HPDE6-E6E7 (cell line): ENCODE measurements at regions not wholly inside any gene's neighbourhood (a gene's known extent, or its start where the extent isn't known, plus 50 kb on each side); places are given as distances from the start of the nearest gene placed in this dataset.
"Not testable (repeated sequence)": the region's sequence is repeated elsewhere in the genome, so short reads cannot be mapped to it uniquely, and the experiment has no call there.

ENCODE experiments used
- DNase-seq: peaks from one replicate; pipeline ENCODE4 v3.0.0; 2011; ENCODE audit warnings: missing footprints; ENCODE audit errors: extremely low spot score

GRCh38 chr6:48417927-48418326 lies 306.9 kb upstream of the PTCHD4 start:
- DNase-seq = no peak

- DNase-seq = no peak
Measured at GRCh38 chr6:48412656-48413055, 301.7 kb upstream of the PTCHD4 start.

GRCh38 chr6:48404927-48405326 lies 293.9 kb upstream of the PTCHD4 start:
- DNase-seq = no peak

- DNase-seq = no peak
Measured at GRCh38 chr6:48403587-48403986, 292.6 kb upstream of the PTCHD4 start.

- no peak for DNase-seq
Measured at GRCh38 chr6:48401016-48401415, 290.0 kb upstream of the PTCHD4 start.

GRCh38 chr6:48397887-48398286 lies 286.9 kb upstream of the PTCHD4 start:
- no peak for DNase-seq

- no peak for DNase-seq
Measured at GRCh38 chr6:48389146-48390043, 278.4 kb upstream of the PTCHD4 start.

GRCh38 chr6:48388044-48388443 lies 277.0 kb upstream of the PTCHD4 start:
- DNase-seq = no peak

- no peak for DNase-seq
Measured at GRCh38 chr6:48378884-48379407, 267.9 kb upstream of the PTCHD4 start.

GRCh38 chr6:48377115-48377514 lies 266.1 kb upstream of the PTCHD4 start:
- no peak for DNase-seq

- DNase-seq = not testable (repeated sequence)
Measured at GRCh38 chr6:48371226-48371625, 260.2 kb upstream of the PTCHD4 start.

GRCh38 chr6:48369100-48369499 lies 258.1 kb upstream of the PTCHD4 start:
- DNase-seq = no peak

GRCh38 chr6:48325701-48326100 lies 214.7 kb upstream of the PTCHD4 start:
- DNase-seq = no peak

- no peak for DNase-seq
Measured at GRCh38 chr6:48318670-48319069, 207.7 kb upstream of the PTCHD4 start.

- no peak for DNase-seq
Measured at GRCh38 chr6:48315915-48316314, 204.9 kb upstream of the PTCHD4 start.

GRCh38 chr6:48315051-48315719 lies 204.2 kb upstream of the PTCHD4 start:
- DNase-seq = no peak

GRCh38 chr6:48311301-48311700 lies 200.3 kb upstream of the PTCHD4 start:
- no peak for DNase-seq

- no peak for DNase-seq
Measured at GRCh38 chr6:48307573-48307972, 196.6 kb upstream of the PTCHD4 start.

- DNase-seq = no peak
Measured at GRCh38 chr6:48290595-48290994, 179.6 kb upstream of the PTCHD4 start.

- no peak for DNase-seq
Measured at GRCh38 chr6:48289841-48290240, 178.8 kb upstream of the PTCHD4 start.

GRCh38 chr6:48281217-48281616 lies 170.2 kb upstream of the PTCHD4 start:
- no peak for DNase-seq

GRCh38 chr6:48280035-48280620 lies 169.1 kb upstream of the PTCHD4 start:
- no peak for DNase-seq

GRCh38 chr6:48278261-48278660 lies 167.3 kb upstream of the PTCHD4 start:
- DNase-seq = no peak
